NCI-H1436 (cell line): ENCODE measurements at regions not wholly inside any gene's neighbourhood (a gene's known extent, or its start where the extent isn't known, plus 50 kb on each side); places are given as distances from the start of the nearest gene placed in this dataset.

Experiments
- DNase-seq: peaks from one replicate; lab custom pipeline; 2025; lab: John Stamatoyannopoulos, UW

- DNase-seq = no peak
Measured at GRCh38 chr12:123100882-123101281, 50.0 kb downstream of the PITPNM2 start.

GRCh38 chr12:123100450-123100849 lies 50.4 kb downstream of the PITPNM2 start:
- no peak for DNase-seq

GRCh38 chr12:123099560-123100192 lies 51.2 kb downstream of the PITPNM2 start:
- DNase-seq = no peak

DNA sequence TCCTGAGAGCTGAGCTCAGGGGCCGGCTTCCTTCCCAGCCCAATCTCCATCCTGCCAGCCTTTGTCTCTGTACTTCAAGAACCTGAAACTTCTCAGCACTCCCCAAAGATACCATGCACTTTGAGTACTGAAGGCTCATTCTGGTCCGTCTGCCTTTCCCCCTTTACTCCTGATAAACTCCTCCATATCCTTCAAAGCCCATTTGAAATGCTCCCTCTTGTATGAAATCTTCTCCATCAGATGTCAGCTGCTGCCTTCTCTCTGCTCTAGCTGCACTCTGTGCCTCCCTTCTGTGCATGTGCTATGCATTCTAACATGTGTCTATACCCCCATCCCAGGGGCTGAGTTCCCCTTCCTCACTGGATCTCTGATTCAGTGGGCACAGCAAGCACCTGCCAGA lies 52.1 kb downstream of the PITPNM2 start:
- no peak for DNase-seq

DNA sequence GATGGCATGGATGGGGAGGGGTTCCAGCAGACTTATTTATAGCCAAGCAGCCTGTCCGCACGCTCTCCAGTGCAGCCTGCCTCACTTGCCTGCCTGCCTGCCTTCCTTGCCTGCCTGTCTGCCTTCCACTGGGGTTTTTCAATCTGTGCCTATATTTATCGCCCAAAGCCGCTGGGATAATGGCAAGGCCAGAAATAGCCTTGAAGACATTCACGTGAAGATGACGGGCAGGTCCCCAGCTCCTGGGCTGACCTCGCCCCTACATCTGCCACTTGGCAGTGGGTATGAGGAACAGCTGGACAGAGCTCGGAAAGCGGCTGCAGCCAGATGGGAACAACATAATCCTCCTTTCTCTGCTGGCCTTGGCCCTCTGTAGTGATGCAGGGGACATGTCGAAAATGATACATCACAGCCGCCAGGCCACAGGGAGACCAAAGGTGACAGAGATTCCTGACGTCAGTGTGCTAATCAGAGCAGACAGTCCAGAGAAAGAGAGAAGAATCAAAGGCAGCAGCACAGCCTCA lies 53.3 kb downstream of the PITPNM2 start:
- DNase-seq = no peak

- no peak for DNase-seq
Measured at GRCh38 chr12:123096741-123097140, 54.1 kb downstream of the PITPNM2 start.

GRCh38 chr12:123096182-123096581 lies 54.7 kb downstream of the PITPNM2 start:
- no peak for DNase-seq

DNA sequence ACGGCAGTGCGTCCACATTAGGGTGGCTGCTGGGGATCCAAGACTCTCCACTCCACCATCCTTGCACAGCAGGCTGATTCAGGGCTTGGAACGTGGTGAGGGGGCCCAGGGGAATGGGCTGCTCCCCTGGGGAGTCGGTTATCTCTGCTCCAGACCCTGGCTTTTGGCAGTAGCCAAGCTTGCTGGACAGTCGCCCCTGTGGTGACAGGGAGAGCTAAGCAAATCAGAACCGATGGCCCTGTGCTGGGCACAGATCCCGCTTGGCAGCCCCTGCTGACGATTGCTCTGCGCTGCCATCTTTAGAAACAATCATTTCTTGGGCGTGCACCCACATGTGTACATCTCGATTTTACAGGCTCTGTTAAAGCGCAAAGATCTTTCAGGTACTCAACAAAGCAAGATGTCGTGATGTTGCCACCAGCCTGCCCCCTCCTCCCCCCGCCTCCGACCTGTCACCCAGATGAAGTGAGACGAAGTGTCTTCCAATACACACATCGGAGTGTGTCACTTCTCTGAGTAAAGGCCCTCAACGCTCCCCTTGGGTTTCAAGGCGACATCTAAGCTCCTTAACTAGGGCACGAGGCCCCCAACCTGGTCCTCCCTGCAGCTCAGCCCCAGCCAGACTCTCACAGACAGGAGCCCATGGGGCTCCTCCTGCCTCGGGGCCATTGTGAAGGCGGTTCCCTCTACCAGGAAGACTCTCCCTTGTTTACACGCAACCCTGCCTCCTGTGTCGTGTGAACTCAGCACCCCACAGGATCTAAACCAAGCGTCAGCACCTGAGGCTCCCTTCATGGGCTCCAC lies 55.6 kb downstream of the PITPNM2 start:
- no peak for DNase-seq

- no peak for DNase-seq
Measured at GRCh38 chr12:123094349-123095077, 56.4 kb downstream of the PITPNM2 start.

DNA sequence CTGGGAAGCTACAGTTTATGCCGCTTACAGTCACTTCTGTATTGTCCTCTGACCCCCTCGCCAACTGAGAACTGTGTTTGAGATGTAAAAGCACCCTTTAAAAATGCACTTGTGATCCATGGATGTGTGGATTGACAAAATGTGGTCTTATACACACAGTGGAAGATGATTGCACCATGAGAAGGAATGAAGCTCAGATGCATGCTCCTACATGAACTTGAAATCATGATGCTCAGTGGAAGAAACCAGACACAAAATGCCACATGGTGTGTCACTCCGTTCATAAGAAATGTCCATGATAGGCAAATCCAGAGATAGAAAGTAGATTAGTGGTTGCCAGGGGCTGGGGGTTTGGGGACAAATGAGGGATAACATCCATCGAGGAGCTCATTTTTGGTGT lies 58.0 kb downstream of the PITPNM2 start:
- DNase-seq = no peak

- DNase-seq = no peak
Measured at GRCh38 chr12:123091230-123092150, 59.4 kb downstream of the PITPNM2 start.

DNA sequence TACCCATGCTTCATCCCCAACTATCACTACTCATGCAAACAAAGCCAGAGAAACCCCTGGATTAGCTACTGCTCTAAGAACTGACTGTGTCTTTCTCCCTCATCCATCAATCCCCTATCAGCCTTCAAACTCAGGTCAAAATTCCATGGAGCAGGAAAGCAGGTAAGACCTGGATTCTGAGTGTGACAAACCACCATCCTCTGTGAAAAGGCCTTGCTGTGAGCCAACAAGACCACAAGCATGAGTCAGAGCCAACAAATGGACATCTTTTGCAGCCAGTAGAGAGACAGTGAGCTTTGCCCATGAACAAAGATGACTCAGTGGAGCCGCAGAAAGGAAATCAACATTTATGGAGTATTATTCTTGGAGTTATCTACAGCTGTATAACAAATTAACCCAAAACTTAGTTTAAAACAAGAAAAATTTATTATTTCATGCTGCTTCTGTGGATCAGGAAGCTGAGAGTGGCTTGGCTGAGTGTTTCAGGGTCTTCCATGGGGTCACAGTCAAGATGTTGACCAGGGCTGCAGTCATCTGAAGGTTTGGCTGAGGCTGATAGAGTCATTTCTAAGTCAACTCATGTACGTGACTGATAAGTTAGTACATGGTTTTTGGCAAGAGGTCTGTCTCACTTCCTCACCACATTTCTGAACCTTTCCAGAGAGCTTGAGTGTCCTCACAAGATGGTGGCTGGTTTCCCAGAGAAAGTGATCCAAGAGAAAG lies 61.1 kb downstream of the PITPNM2 start:
- DNase-seq = no peak

- no peak for DNase-seq
Measured at GRCh38 chr12:123089140-123089539, 61.8 kb downstream of the PITPNM2 start.

- peak; percentile 42 for DNase-seq
Measured at GRCh38 chr12:123085730-123086487, 65.0 kb downstream of the PITPNM2 start.

- DNase-seq = no peak
Measured at GRCh38 chr12:123085066-123085465, 65.8 kb downstream of the PITPNM2 start.

DNA sequence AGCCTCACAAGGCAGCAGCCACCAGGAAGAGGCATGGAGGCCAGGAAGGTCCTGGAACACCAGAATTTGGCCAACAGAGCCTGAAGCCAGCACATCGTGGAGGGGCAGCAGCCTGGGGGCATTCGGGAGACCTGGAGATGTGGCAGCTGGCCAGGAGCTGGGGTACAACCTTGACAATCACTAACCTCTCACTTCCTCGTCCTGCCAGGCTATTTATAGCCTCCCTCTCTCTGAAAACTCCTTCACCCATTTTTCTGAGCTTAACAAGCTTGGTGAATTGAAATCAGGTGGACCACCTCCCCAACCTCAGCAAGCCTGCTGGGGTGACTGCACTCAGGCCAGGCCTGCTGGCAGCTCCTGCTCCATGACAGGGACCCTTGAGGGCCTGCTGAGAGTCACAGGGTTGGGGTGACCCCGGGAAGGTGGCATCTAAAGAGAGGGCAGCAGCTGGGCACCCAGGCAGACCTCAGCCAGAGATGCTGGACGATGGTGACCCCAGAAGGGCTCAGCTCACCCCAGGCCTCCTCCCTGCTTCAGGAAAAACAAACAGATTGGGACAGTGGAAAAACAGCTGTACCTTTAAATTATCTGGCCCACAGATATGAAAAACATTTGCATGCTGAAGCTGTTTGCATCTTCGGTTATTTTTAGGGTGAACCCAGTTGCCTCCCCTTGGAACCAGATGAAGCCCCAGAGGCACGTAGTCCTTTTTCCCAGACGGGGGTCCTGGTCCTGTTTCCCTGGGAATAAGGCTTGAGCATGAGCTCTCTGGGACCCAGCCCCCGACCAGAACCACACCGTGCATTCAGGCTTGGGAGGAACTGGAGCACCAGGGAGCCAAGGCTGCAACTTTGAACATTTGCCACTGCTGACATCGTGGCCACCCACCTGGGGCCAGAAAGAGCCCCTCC lies 67.0 kb downstream of the PITPNM2 start:
- no peak for DNase-seq

- no peak for DNase-seq
Measured at GRCh38 chr12:123080634-123081033, 70.3 kb downstream of the PITPNM2 start.

GRCh38 chr12:123078531-123079155 lies 72.2 kb downstream of the PITPNM2 start:
- DNase-seq = no peak

GRCh38 chr12:123078120-123078465 lies 72.8 kb downstream of the PITPNM2 start:
- no peak for DNase-seq
